ENCODE measurements at regions not wholly inside any gene's neighbourhood (a gene's known extent, or its start where the extent isn't known, plus 50 kb on each side); places are given as distances from the start of the nearest gene placed in this dataset.

- TF ChIP-seq CTCF (IDR thresholded peaks at IDR 0.05) = no peak
- Mint-ChIP-seq H3K4me1 (ENCODE audit: low read depth) (no peaks in the 10 kb centered on the region), H3K4me3 (no peak overlapping the region)
Measured at GRCh38 chr5:99605904-99606303, 677.1 kb upstream of the CHD1 start.

GRCh38 chr5:99600952-99601351 lies 672.1 kb upstream of the CHD1 start:
- TF ChIP-seq CTCF (IDR thresholded peaks at IDR 0.05) = no peak
- intact Hi-C loops (cut with micrococcal nuclease) = no loop called here
- H3K4me1 Mint-ChIP-seq (ENCODE audit: low read depth) = no peaks in the 10 kb centered on the region
- POLR2A ChIA-PET = no interaction called here
- no peaks in the 10 kb centered on the region for H3K9me3 Mint-ChIP-seq
- no peaks in the 10 kb centered on the region for H3K36me3 Mint-ChIP-seq (ENCODE audit: low read depth)
- no peak overlapping the region for H3K4me3 Mint-ChIP-seq
- DNase-seq (no peak), ATAC-seq (no peak)
- no peak overlapping the region for H3K27ac Mint-ChIP-seq
- CTCF ChIA-PET = no interaction called here
- H3K27me3 Mint-ChIP-seq = no peaks in the 10 kb centered on the region

More at GRCh38 chr5:99605904-99606303, 677.1 kb upstream of the CHD1 start:
- POLR2A ChIA-PET = no interaction called here
- intact Hi-C loops (cut with micrococcal nuclease) = no loop called here
- CTCF ChIA-PET = no interaction called here
- Mint-ChIP-seq H3K27me3 (no peaks in the 10 kb centered on the region), H3K9me3 (peaks cover 4% of the 10 kb centered on the region), H3K27ac (no peak overlapping the region), H3K36me3 (ENCODE audit: low read depth) (no peaks in the 10 kb centered on the region)
- ATAC-seq (no peak), DNase-seq (no peak)

GRCh38 chr5:99590806-99591205 lies 662.0 kb upstream of the CHD1 start:
- ChIA-PET CTCF (no interaction called here), POLR2A (no interaction called here)
- TF ChIP-seq CTCF (IDR thresholded peaks at IDR 0.05) = no peak
- Mint-ChIP-seq H3K4me3 (no peak overlapping the region), H3K4me1 (ENCODE audit: low read depth) (no peaks in the 10 kb centered on the region), H3K36me3 (ENCODE audit: low read depth) (no peaks in the 10 kb centered on the region), H3K27ac (no peak overlapping the region), H3K9me3 (no peaks in the 10 kb centered on the region), H3K27me3 (no peaks in the 10 kb centered on the region)
- ATAC-seq (no peak), DNase-seq (no peak)
- intact Hi-C loops (cut with micrococcal nuclease) = no loop called here

GRCh38 chr5:99589424-99589823 lies 660.6 kb upstream of the CHD1 start:
- Mint-ChIP-seq H3K27me3 (no peaks in the 10 kb centered on the region), H3K9me3 (no peaks in the 10 kb centered on the region), H3K27ac (no peak overlapping the region), H3K4me3 (no peak overlapping the region), H3K36me3 (ENCODE audit: low read depth) (no peaks in the 10 kb centered on the region), H3K4me1 (ENCODE audit: low read depth) (no peaks in the 10 kb centered on the region)
- DNase-seq (no peak), ATAC-seq (no peak)
- no peak for TF ChIP-seq CTCF (IDR thresholded peaks at IDR 0.05)
- POLR2A ChIA-PET = no interaction called here
- CTCF ChIA-PET = no interaction called here
- intact Hi-C loops (cut with micrococcal nuclease) = no loop called here

- intact Hi-C loops (cut with micrococcal nuclease) = no loop called here
- no peak overlapping the region for H3K4me3 Mint-ChIP-seq
- no peak for TF ChIP-seq CTCF (IDR thresholded peaks at IDR 0.05)
- H3K4me1 Mint-ChIP-seq (ENCODE audit: low read depth) = no peaks in the 10 kb centered on the region
- ChIA-PET CTCF (no interaction called here), POLR2A (no interaction called here)
- H3K9me3 Mint-ChIP-seq = no peaks in the 10 kb centered on the region
- DNase-seq = no peak
- no peaks in the 10 kb centered on the region for H3K27me3 Mint-ChIP-seq
- no peak overlapping the region for H3K27ac Mint-ChIP-seq
- no peak for ATAC-seq
- H3K36me3 Mint-ChIP-seq (ENCODE audit: low read depth) = no peaks in the 10 kb centered on the region
Measured at GRCh38 chr5:99587983-99588382, 659.2 kb upstream of the CHD1 start.

Data from activated CD8-positive, alpha-beta T cell treated with anti-CD3 and anti-CD28 coated beads for 36 hours (primary cell).